Activated naive CD8-positive, alpha-beta T cell (primary cell): ENCODE measurements at regions not wholly inside any gene's neighbourhood (a gene's known extent, or its start where the extent isn't known, plus 50 kb on each side); places are given as distances from the start of the nearest gene placed in this dataset.

Experiments used
- H3K27ac Mint-ChIP-seq: one replicate; pipeline ENCODE4 v1.8.0; 2021; ENCODE audit warnings: mixed read lengths
- H3K27me3 Mint-ChIP-seq: one replicate; pipeline ENCODE4 v1.8.0; 2021; ENCODE audit warnings: mixed read lengths
- H3K36me3 Mint-ChIP-seq: one replicate; pipeline ENCODE4 v1.8.0; 2021; ENCODE audit warnings: mixed read lengths
- H3K4me1 Mint-ChIP-seq: one replicate; pipeline ENCODE4 v1.8.0; 2021; ENCODE audit warnings: low read depth, mixed read lengths
- H3K4me3 Mint-ChIP-seq: one replicate; pipeline ENCODE4 v1.8.0; 2021; ENCODE audit warnings: mild to moderate bottlenecking, mixed read lengths
- H3K9me3 Mint-ChIP-seq: one replicate; pipeline ENCODE4 v1.8.0; 2021; ENCODE audit warnings: low read depth, mixed read lengths

GRCh38 chr1:30627994-30628393 is 95.4 kb downstream of the MATN1 start:
- H3K36me3 Mint-ChIP-seq: peaks cover 7% of the 10 kb centered on the region
- no peaks in the 10 kb centered on the region for H3K4me1 Mint-ChIP-seq

GRCh38 chr1:30627206-30627605 is 96.2 kb downstream of the MATN1 start:
- H3K27me3 Mint-ChIP-seq: peaks cover 23% of the 10 kb centered on the region
- H3K27ac Mint-ChIP-seq: no peak overlapping the region
- peaks cover 7% of the 10 kb centered on the region for H3K36me3 Mint-ChIP-seq
- peaks cover 21% of the 10 kb centered on the region for H3K9me3 Mint-ChIP-seq
- no peak overlapping the region for H3K4me3 Mint-ChIP-seq
- no peaks in the 10 kb centered on the region for H3K4me1 Mint-ChIP-seq

More at GRCh38 chr1:30627994-30628393, 95.4 kb downstream of the MATN1 start:
- no peak overlapping the region for H3K4me3 Mint-ChIP-seq
- no peak overlapping the region for H3K27ac Mint-ChIP-seq
- H3K9me3 Mint-ChIP-seq: peaks cover 14% of the 10 kb centered on the region
- peaks cover 23% of the 10 kb centered on the region for H3K27me3 Mint-ChIP-seq

- H3K4me3 Mint-ChIP-seq: no peak overlapping the region
Observed at GRCh38 chr1:30623431-30623830, 100.0 kb downstream of the MATN1 start.

GRCh38 chr1:30619619-30620018 is 103.8 kb downstream of the MATN1 start:
- Mint-ChIP-seq H3K4me1 (peaks cover 4% of the 10 kb centered on the region), H3K27ac (no peak overlapping the region), H3K4me3 (no peak overlapping the region), H3K9me3 (peaks cover 17% of the 10 kb centered on the region), H3K36me3 (peaks cover 3% of the 10 kb centered on the region), H3K27me3 (peaks cover 23% of the 10 kb centered on the region)

More at GRCh38 chr1:30623431-30623830, 100.0 kb downstream of the MATN1 start:
- peaks cover under 1% of the 10 kb centered on the region for H3K4me1 Mint-ChIP-seq
- H3K27ac Mint-ChIP-seq: no peak overlapping the region
- peaks cover 7% of the 10 kb centered on the region for H3K36me3 Mint-ChIP-seq
- peaks cover 28% of the 10 kb centered on the region for H3K27me3 Mint-ChIP-seq
- H3K9me3 Mint-ChIP-seq: peaks cover 22% of the 10 kb centered on the region

GRCh38 chr1:30618335-30618747 is 105.0 kb downstream of the MATN1 start:
- Mint-ChIP-seq H3K36me3 (peaks cover 3% of the 10 kb centered on the region), H3K4me1 (peaks cover 4% of the 10 kb centered on the region), H3K9me3 (peaks cover 12% of the 10 kb centered on the region), H3K27me3 (peaks cover 22% of the 10 kb centered on the region), H3K4me3 (no peak overlapping the region), H3K27ac (no peak overlapping the region)

- Mint-ChIP-seq H3K4me3 (no peak overlapping the region), H3K36me3 (no peaks in the 10 kb centered on the region), H3K27ac (no peak overlapping the region), H3K4me1 (peaks cover 4% of the 10 kb centered on the region), H3K9me3 (no peaks in the 10 kb centered on the region), H3K27me3 (peaks cover 23% of the 10 kb centered on the region)
Observed at GRCh38 chr1:30616759-30617158, 106.6 kb downstream of the MATN1 start.

- Mint-ChIP-seq H3K9me3 (no peaks in the 10 kb centered on the region), H3K4me3 (no peak overlapping the region), H3K27ac (no peak overlapping the region), H3K4me1 (peaks cover 4% of the 10 kb centered on the region), H3K27me3 (peaks cover 21% of the 10 kb centered on the region), H3K36me3 (no peaks in the 10 kb centered on the region)
Observed at GRCh38 chr1:30615816-30616590, 107.4 kb downstream of the MATN1 start.

GRCh38 chr1:30615076-30615795 is 108.1 kb downstream of the MATN1 start:
- no peak overlapping the region for H3K27ac Mint-ChIP-seq
- peaks cover 4% of the 10 kb centered on the region for H3K4me1 Mint-ChIP-seq
- H3K4me3 Mint-ChIP-seq: no peak overlapping the region
- no peaks in the 10 kb centered on the region for H3K9me3 Mint-ChIP-seq
- peaks cover 21% of the 10 kb centered on the region for H3K27me3 Mint-ChIP-seq
- H3K36me3 Mint-ChIP-seq: no peaks in the 10 kb centered on the region

GRCh38 chr1:30613188-30613587 is 110.2 kb downstream of the MATN1 start:
- Mint-ChIP-seq H3K4me1 (peaks cover 1% of the 10 kb centered on the region), H3K27me3 (peaks cover 16% of the 10 kb centered on the region), H3K4me3 (no peak overlapping the region), H3K27ac (no peak overlapping the region), H3K36me3 (no peaks in the 10 kb centered on the region), H3K9me3 (no peaks in the 10 kb centered on the region)

GRCh38 chr1:30612536-30613065 is 110.8 kb downstream of the MATN1 start:
- peaks cover 19% of the 10 kb centered on the region for H3K27me3 Mint-ChIP-seq
- no peaks in the 10 kb centered on the region for H3K9me3 Mint-ChIP-seq
- no peak overlapping the region for H3K4me3 Mint-ChIP-seq
- no peak overlapping the region for H3K27ac Mint-ChIP-seq
- no peaks in the 10 kb centered on the region for H3K36me3 Mint-ChIP-seq
- H3K4me1 Mint-ChIP-seq: no peaks in the 10 kb centered on the region

GRCh38 chr1:30611741-30612309 is 111.6 kb downstream of the MATN1 start:
- H3K36me3 Mint-ChIP-seq: no peaks in the 10 kb centered on the region
- no peaks in the 10 kb centered on the region for H3K4me1 Mint-ChIP-seq
- no peak overlapping the region for H3K27ac Mint-ChIP-seq
- peaks cover 21% of the 10 kb centered on the region for H3K27me3 Mint-ChIP-seq
- H3K9me3 Mint-ChIP-seq: no peaks in the 10 kb centered on the region
- H3K4me3 Mint-ChIP-seq: no peak overlapping the region

GRCh38 chr1:30610917-30611316 is 112.5 kb downstream of the MATN1 start:
- Mint-ChIP-seq H3K4me3 (no peak overlapping the region), H3K27ac (no peak overlapping the region), H3K27me3 (peaks cover 16% of the 10 kb centered on the region), H3K9me3 (no peaks in the 10 kb centered on the region), H3K4me1 (no peaks in the 10 kb centered on the region), H3K36me3 (no peaks in the 10 kb centered on the region)

GRCh38 chr1:30609999-30610345 is 113.4 kb downstream of the MATN1 start:
- Mint-ChIP-seq H3K36me3 (no peaks in the 10 kb centered on the region), H3K4me1 (no peaks in the 10 kb centered on the region), H3K27ac (no peak overlapping the region), H3K27me3 (peaks cover 20% of the 10 kb centered on the region), H3K4me3 (no peak overlapping the region), H3K9me3 (no peaks in the 10 kb centered on the region)

- Mint-ChIP-seq H3K36me3 (no peaks in the 10 kb centered on the region), H3K27ac (no peak overlapping the region), H3K9me3 (no peaks in the 10 kb centered on the region), H3K4me1 (no peaks in the 10 kb centered on the region), H3K4me3 (no peak overlapping the region), H3K27me3 (peaks cover 20% of the 10 kb centered on the region)
Observed at GRCh38 chr1:30609336-30609998, 113.9 kb downstream of the MATN1 start.

- H3K27ac Mint-ChIP-seq: no peak overlapping the region
- H3K36me3 Mint-ChIP-seq: no peaks in the 10 kb centered on the region
- no peaks in the 10 kb centered on the region for H3K4me1 Mint-ChIP-seq
- H3K9me3 Mint-ChIP-seq: no peaks in the 10 kb centered on the region
- no peak overlapping the region for H3K4me3 Mint-ChIP-seq
- peaks cover 20% of the 10 kb centered on the region for H3K27me3 Mint-ChIP-seq
Observed at GRCh38 chr1:30607723-30608122, 115.7 kb downstream of the MATN1 start.
